B cell (primary cell): ENCODE measurements at regions not wholly inside any gene's neighbourhood (a gene's known extent, or its start where the extent isn't known, plus 50 kb on each side); places are given as distances from the start of the nearest gene placed in this dataset.

Experiments used
- ATAC-seq: fragments of 200-7000 bp; cut with Tn5 transposase; one replicate; pipeline ENCODE4 v1.10.0; 2021; ENCODE audit warnings: low read depth, mild to moderate bottlenecking, moderate number of reproducible peaks, moderate library complexity
- CTCF ChIA-PET: fragments of 350-600 bp; sonication (Branson Sonifier 250); formaldehyde crosslinking; loops from one replicate; lab custom pipeline; 2021; ENCODE audit warnings: antibody characterized with exemption, inconsistent platforms; lab: Charles Lee
- POLR2A ChIA-PET: fragments of 350-600 bp; sonication (Branson Sonifier 250); formaldehyde crosslinking; loops from one replicate; lab custom pipeline; 2021; ENCODE audit warnings: antibody characterized with exemption; lab: Charles Lee
- DNase-seq: peaks from one replicate; pipeline ENCODE4 v3.0.0; 2013
- H2AFZ ChIP-seq: 2 replicates; pipeline ENCODE4 v1.6.1; 2012; ENCODE audit warnings: mild to moderate bottlenecking, low read depth, low read length; ENCODE audit not compliant: insufficient read depth, poor library complexity, severe bottlenecking
- H3K27ac ChIP-seq, 2 donors: 1 replicate in 1 of 2; 2 replicates in 1 of 2; pipeline ENCODE4 v1.5.1; 2012 to 2013; ENCODE audit warnings: low read length in 2 of 2, mild to moderate bottlenecking in 2 of 2, moderate library complexity in 1 of 2
- H3K27me3 ChIP-seq, 4 experiments: fragments of 200-600 bp in 1 of 4; sonication (generic) in 1 of 4; replicated peaks in 1 of 4; 1 replicate in 2 of 4; 2 replicates in 2 of 4; pipeline versions ENCODE4 v1.6.1 to v1.7.0; 2013 to 2016; ENCODE audit warnings: low read length in 3 of 4, mild to moderate bottlenecking in 2 of 4, mixed read lengths in 1 of 4, moderate library complexity in 1 of 4; ENCODE audit not compliant: insufficient read depth in 4 of 4, control insufficient read depth in 3 of 4; ENCODE audit errors: control extremely low read depth in 1 of 4
- H3K36me3 ChIP-seq, 2 experiments: replicated peaks in 1 of 2; 1 replicate in 1 of 2; 2 replicates in 1 of 2; pipeline versions ENCODE4 v1.6.1 to v1.7.1; 2013; ENCODE audit warnings: low read length in 1 of 2; ENCODE audit not compliant: insufficient read depth in 2 of 2, control insufficient read depth in 1 of 2; ENCODE audit errors: control extremely low read depth in 1 of 2, extremely low read depth in 1 of 2
- H3K4me1 ChIP-seq, 2 donors: fragments of 200-600 bp in 1 of 2; sonication (generic) in 1 of 2; 1 replicate in 1 of 2; 2 replicates in 1 of 2; pipeline versions ENCODE4 v1.5.1 to v1.6.1; 2013 to 2017; ENCODE audit warnings: low read length in 2 of 2; ENCODE audit not compliant: control insufficient read depth in 2 of 2, insufficient read depth in 2 of 2
- H3K4me2 ChIP-seq: replicated peaks from 2 replicates; pipeline ENCODE3; 2012; ENCODE audit warnings: mild to moderate bottlenecking, low read depth, low read length; ENCODE audit not compliant: poor library complexity, severe bottlenecking
- H3K4me3 ChIP-seq, 5 experiments: fragments of 200-600 bp in 1 of 5; sonication (generic) in 1 of 5; 1 replicate in 3 of 5; 2 replicates in 2 of 5; pipeline versions ENCODE4 v1.5.1 to v1.7.0; 2011 to 2016; ENCODE audit warnings: low read length in 4 of 5, mild to moderate bottlenecking in 4 of 5, low read depth in 2 of 5, control low read depth in 1 of 5, moderate library complexity in 1 of 5; ENCODE audit not compliant: insufficient read depth in 1 of 5; ENCODE audit errors: control extremely low read depth in 1 of 5, extremely low read depth in 1 of 5
- H3K79me2 ChIP-seq: fragments of 200-600 bp; sonication (generic); one replicate; pipeline ENCODE4 v1.6.0; 2016; ENCODE audit warnings: low read length; ENCODE audit not compliant: control insufficient read depth, insufficient read depth
- H3K9ac ChIP-seq: fragments of 200-600 bp; sonication (generic); 2 replicates; pipeline ENCODE4 v1.6.1; 2017; ENCODE audit warnings: mild to moderate bottlenecking, low read length, moderate library complexity
- H3K9me3 ChIP-seq, 3 donors: one replicate each; pipeline versions ENCODE4 v1.6.1 to v1.7.1; 2013; ENCODE audit warnings: low read length in 2 of 3; ENCODE audit not compliant: control insufficient read depth in 2 of 3, insufficient read depth in 1 of 3; ENCODE audit errors: control extremely low read depth in 1 of 3
- H4K20me1 ChIP-seq: 2 replicates; pipeline ENCODE4 v1.6.0; 2012; ENCODE audit warnings: mild to moderate bottlenecking, low read length; ENCODE audit not compliant: insufficient read depth, control insufficient read depth, poor library complexity, severe bottlenecking
- H3K27ac Mint-ChIP-seq: one replicate; pipeline ENCODE4 v1.8.0; 2021; ENCODE audit warnings: mixed read lengths
- H3K27me3 Mint-ChIP-seq: one replicate; pipeline ENCODE4 v1.8.0; 2021; ENCODE audit warnings: mixed read lengths
- H3K4me1 Mint-ChIP-seq: one replicate; pipeline ENCODE4 v1.8.0; 2021; ENCODE audit warnings: mixed read lengths
- H3K4me3 Mint-ChIP-seq: one replicate; pipeline ENCODE4 v1.8.0; 2021; ENCODE audit warnings: mixed read lengths
- H3K9me3 Mint-ChIP-seq: one replicate; pipeline ENCODE4 v1.8.0; 2022; ENCODE audit warnings: mixed read lengths; ENCODE audit not compliant: insufficient read depth
- EZH2 ChIP-seq: IDR thresholded peaks from 2 replicates; pipeline ENCODE4 v1.6.1; 2012; ENCODE audit warnings: borderline replicate concordance, low read depth, mild to moderate bottlenecking, moderate library complexity, low read length; ENCODE audit not compliant: insufficient read depth, poor library complexity, severe bottlenecking
- WGBS: methylation state at CpG from one replicate; pipeline ENCODE4 v1.1.5; 2013; ENCODE audit warnings: missing lambda C conversion rate; ENCODE audit not compliant: insufficient coverage; 5-methylcytosine and 5-hydroxymethylcytosine counted together
- intact Hi-C: fragments of 100-400 bp; cut with micrococcal nuclease; formaldehyde crosslinking; loops from one replicate; pipeline ENCODE4 v1.10.0; 2022
- TF ChIP-seq, protein P1 (sequence below): fragments of 200-600 bp; IDR thresholded peaks from one replicate; pipeline ENCODE4 v1.8.0; 2022; ENCODE audit warnings: antibody characterized with exemption, mild to moderate bottlenecking

- H3K4me3 Mint-ChIP-seq = no peak overlapping the region
- POLR2A ChIA-PET = no interaction called here
- no peaks in the 10 kb centered on the region for H3K79me2 ChIP-seq
- no peaks in the 10 kb centered on the region for H3K9me3 ChIP-seq
- no peaks in the 10 kb centered on the region for H3K36me3 ChIP-seq
- no peak overlapping the region for H3K27ac Mint-ChIP-seq
- no peak overlapping the region for H3K9ac ChIP-seq
- no peaks in the 10 kb centered on the region for H3K27me3 Mint-ChIP-seq
- H3K4me3 ChIP-seq = no peak overlapping the region
- intact Hi-C loops = no loop called here
- H3K4me1 ChIP-seq = no peaks in the 10 kb centered on the region
- no CpG with 5 or more reads among the region's 4 CpGs for WGBS
- H3K9me3 Mint-ChIP-seq = peaks cover 4% of the 10 kb centered on the region
- no peak overlapping the region for H3K4me2 ChIP-seq
- ATAC-seq = no peak
- no peak for DNase-seq
- no peaks in the 10 kb centered on the region for H3K4me1 Mint-ChIP-seq
- H2AFZ ChIP-seq = no peak overlapping the region
- no peak overlapping the region for H3K27ac ChIP-seq
- TF ChIP-seq, protein P1, sequence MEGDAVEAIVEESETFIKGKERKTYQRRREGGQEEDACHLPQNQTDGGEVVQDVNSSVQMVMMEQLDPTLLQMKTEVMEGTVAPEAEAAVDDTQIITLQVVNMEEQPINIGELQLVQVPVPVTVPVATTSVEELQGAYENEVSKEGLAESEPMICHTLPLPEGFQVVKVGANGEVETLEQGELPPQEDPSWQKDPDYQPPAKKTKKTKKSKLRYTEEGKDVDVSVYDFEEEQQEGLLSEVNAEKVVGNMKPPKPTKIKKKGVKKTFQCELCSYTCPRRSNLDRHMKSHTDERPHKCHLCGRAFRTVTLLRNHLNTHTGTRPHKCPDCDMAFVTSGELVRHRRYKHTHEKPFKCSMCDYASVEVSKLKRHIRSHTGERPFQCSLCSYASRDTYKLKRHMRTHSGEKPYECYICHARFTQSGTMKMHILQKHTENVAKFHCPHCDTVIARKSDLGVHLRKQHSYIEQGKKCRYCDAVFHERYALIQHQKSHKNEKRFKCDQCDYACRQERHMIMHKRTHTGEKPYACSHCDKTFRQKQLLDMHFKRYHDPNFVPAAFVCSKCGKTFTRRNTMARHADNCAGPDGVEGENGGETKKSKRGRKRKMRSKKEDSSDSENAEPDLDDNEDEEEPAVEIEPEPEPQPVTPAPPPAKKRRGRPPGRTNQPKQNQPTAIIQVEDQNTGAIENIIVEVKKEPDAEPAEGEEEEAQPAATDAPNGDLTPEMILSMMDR = no peak
- no peak for TF ChIP-seq EZH2
- CTCF ChIA-PET = no interaction called here
- no peaks in the 10 kb centered on the region for H4K20me1 ChIP-seq
- no peaks in the 10 kb centered on the region for H3K27me3 ChIP-seq
Observed at GRCh38 chr14:40280652-40281051, 848.4 kb upstream of the FBXO33 start.

- Histone ChIP-seq H2AFZ (no peak overlapping the region), H3K9me3 (no peaks in the 10 kb centered on the region), H4K20me1 (no peaks in the 10 kb centered on the region), H3K4me2 (no peak overlapping the region), H3K27ac (no peak overlapping the region), H3K36me3 (no peaks in the 10 kb centered on the region), H3K27me3 (no peaks in the 10 kb centered on the region), H3K4me3 (no peak overlapping the region), H3K4me1 (no peaks in the 10 kb centered on the region), H3K9ac (no peak overlapping the region), H3K79me2 (no peaks in the 10 kb centered on the region)
- CTCF ChIA-PET = no interaction called here
- ATAC-seq (no peak), DNase-seq (no peak)
- intact Hi-C loops = no loop called here
- WGBS = no CpG with 5 or more reads among the region's 4 CpGs
- Mint-ChIP-seq H3K9me3 (peaks cover 6% of the 10 kb centered on the region), H3K27me3 (no peaks in the 10 kb centered on the region), H3K4me1 (no peaks in the 10 kb centered on the region), H3K4me3 (no peak overlapping the region), H3K27ac (no peak overlapping the region)
- POLR2A ChIA-PET = no interaction called here
- no peak for TF ChIP-seq EZH2
- TF ChIP-seq, protein P1 = no peak
Observed at GRCh38 chr14:40273417-40273816, 841.2 kb upstream of the FBXO33 start.
